Superior temporal gyrus (tissue), 1 donor: ENCODE measurements at regions not wholly inside any gene's neighbourhood (a gene's known extent, or its start where the extent isn't known, plus 50 kb on each side); places are given as distances from the start of the nearest gene placed in this dataset.
"Not testable (repeated sequence)": the region's sequence is repeated elsewhere in the genome, so short reads cannot be mapped to it uniquely, and the experiment has no call there.

ENCODE experiments used
- DNase-seq: peaks from one replicate; pipeline ENCODE4 v3.0.0-alpha.2; 2016; ENCODE audit errors: extremely low spot score

GRCh38 chr2:216775043-216775453, 79.7 kb upstream of the IGFBP5 start:
- no peak for DNase-seq

DNA sequence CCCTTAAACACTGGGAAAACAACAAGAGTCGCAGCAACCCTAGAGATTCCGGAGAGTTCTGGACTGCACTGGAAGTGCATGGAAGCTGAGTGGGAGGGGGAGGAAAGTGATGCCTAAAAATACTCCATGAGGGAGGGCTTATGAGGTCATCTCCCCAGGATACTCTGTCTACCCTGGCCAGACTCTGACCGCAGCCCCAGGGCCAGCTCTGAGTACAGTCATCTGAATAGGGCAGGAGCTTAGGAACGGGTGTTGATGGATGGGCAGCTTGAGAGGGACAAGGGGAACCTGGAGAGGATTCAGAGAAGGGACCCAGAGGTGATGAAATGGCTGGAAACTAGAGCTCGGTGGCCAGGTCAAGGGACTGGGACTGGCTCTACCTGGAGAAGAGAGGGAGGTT, 79.3 kb upstream of the IGFBP5 start:
- no peak for DNase-seq

DNA sequence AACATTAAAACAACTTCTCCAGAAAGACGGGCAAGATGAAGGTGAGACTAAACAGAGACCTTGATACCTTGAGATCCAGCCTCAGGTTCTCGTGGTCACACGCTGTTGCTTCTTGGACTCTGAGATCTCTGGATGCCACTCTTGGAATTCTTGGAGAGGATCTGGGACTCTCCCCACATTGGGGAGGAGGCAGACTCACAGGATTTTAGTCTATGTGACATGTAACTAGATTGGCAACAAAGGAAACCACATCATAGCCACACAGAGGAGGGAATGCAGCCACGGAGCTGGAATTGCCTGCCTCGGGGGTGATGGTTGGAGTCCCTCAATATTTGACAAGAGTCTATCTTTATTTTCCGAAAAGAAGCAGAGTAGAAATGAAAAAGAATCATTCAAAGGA, 78.8 kb upstream of the IGFBP5 start:
- DNase-seq, result no peak

GRCh38 chr2:216773072-216773471, 77.7 kb upstream of the IGFBP5 start:
- no peak for DNase-seq

DNA sequence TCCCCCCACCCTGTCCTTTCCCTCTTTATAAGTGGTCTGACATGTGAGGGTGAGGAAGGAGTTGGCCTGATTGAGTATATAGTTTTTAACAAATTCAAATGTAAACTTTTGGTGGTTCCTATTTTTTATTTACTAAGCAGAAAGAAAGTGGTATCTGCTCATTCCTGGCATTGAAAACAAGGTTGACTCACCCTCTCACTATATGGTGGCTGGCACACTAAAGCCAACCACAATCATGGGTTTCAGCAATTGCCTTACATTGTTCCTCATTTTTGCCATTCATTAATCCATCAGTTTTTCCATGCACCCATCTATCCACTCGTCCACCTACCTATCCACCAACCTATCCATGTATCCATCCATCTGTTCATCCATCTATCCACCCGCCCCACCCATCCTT, 75.4 kb upstream of the IGFBP5 start:
- DNase-seq, result no peak

GRCh38 chr2:216770050-216770449, 74.7 kb upstream of the IGFBP5 start:
- no peak for DNase-seq

GRCh38 chr2:216769626-216770025, 74.3 kb upstream of the IGFBP5 start:
- DNase-seq, result no peak

DNA sequence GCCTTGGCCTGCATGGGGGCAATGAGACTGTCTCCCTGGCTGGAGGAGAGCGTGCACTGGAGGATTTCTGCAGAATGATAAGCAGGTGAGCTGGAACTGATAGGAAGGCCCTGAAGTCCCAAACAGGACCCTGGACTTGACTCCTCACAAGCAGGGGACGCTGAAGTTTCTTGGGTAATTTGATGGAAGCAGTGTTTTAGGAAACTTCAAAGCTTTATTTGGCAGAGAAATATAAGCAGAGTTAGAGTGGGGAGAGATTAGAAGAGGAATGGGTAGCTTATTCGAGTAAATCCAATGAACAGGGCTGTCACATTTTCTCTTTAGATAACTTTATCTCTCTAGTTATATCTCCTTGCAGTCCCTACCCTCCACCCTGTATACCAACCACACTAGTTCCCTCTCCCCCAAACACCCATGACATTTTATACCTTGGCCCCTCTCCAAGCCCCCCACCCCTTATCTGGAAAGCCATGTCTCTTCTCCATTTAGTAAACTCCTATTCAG, 73.6 kb upstream of the IGFBP5 start:
- no peak for DNase-seq

DNA sequence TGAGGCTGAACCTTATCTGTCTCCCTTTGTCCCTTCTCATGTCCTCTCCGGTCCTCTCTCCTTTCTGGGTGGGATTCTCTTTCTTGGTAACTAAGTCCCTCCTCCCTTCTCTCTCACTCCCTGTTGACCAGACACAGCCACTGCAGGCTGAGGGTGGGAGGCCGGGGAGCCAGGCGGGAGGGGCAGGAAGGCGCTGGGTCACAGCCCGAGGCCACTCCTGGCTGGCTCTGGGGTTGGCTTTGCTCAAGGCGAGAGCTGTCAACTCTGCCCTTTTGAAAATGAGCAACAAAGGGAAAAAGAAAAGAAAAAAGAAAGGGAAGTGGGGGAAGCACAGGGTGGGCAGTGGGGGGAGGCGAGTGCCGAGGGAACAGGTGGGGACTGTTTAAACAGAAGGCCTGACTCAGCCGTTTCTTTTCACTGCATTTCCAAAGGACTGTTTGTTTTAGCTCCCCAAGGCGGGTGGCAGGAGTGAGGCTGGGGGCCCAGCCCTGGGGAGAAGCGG, 70.5 kb upstream of the IGFBP5 start:
- DNase-seq, result no peak

GRCh38 chr2:216763396-216763795, 68.0 kb upstream of the IGFBP5 start:
- no peak for DNase-seq

GRCh38 chr2:216761809-216762208, 66.5 kb upstream of the IGFBP5 start:
- no peak for DNase-seq

DNA sequence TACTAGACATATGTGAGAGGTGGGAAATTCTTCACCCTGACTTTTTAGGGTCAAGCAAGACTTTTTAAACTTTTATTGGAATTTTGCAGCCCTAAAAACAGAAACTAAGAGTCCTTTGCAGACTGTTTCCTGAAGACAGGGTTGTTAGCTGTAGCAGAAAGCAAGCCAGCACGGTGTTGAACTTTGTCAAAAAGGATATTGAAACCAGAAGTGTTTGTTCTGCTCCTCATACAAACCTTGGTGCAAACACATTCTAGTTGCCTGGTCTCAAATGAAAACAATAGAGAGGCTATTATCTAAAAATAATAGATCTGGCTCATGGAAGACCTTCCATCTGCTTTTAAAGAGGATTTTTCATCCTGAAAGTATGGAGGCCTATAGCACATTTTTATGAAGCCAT, 65.8 kb upstream of the IGFBP5 start:
- no peak for DNase-seq

- DNase-seq, result no peak
Measured at GRCh38 chr2:216758256-216759155, 63.2 kb upstream of the IGFBP5 start.

GRCh38 chr2:216757532-216757931, 62.2 kb upstream of the IGFBP5 start:
- no peak for DNase-seq

GRCh38 chr2:216756435-216756834, 61.1 kb upstream of the IGFBP5 start:
- DNase-seq, result no peak

DNA sequence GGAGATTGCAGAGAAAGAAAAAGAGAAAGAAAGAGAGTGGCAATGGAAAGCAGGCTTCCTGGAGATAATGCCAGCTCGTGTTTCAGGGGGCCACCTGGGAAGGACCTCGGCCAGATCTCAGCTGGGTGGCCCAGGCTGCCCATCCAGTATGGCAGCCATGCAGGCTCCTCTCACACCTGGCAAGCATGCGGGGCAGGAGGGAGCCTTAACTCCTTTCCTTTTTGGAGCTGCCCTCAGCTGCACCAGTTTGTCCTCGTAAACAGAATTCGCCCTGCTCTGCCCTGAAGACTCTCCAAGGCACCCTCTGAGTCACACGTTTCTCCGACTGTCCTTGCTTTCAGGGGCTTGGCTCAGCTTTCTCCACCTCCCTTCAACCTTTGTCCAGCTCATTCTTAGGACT, 59.5 kb upstream of the IGFBP5 start:
- DNase-seq, result no peak

DNA sequence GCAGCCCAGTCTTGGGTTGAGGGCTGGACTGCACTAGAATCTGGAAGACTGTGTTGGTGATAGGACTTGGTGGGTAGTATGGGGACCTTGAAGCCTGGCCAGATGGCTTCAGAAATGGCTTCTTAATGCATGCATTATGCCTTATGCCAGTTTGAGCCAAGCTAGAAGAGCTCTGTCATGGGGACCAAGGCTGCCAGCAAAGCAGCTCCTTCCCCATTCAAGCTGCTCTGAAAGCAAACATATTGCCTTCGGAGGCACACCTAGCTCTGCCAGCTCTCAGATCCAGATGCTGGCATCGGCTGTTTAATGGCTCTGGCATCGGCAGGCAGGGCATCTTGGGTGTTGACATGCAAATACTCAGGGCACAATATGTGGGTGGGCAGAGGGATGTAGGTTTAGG, 59.0 kb upstream of the IGFBP5 start:
- DNase-seq, result no peak

- no peak for DNase-seq
Measured at GRCh38 chr2:216752855-216753505, 57.6 kb upstream of the IGFBP5 start.

GRCh38 chr2:216750750-216751149, 55.4 kb upstream of the IGFBP5 start:
- DNase-seq, result not testable (repeated sequence)

- DNase-seq, result not testable (repeated sequence)
Measured at GRCh38 chr2:216746268-216746667, 50.9 kb upstream of the IGFBP5 start.

GRCh38 chr2:216745453-216745852, 50.1 kb upstream of the IGFBP5 start:
- no peak for DNase-seq
